HepG2 (cell line): ENCODE measurements at regions not wholly inside any gene's neighbourhood (a gene's known extent, or its start where the extent isn't known, plus 50 kb on each side); places are given as distances from the start of the nearest gene placed in this dataset.

Source experiments
- CTCF ChIP-seq: sonication (generic); formaldehyde crosslinking; IDR thresholded peaks from 2 replicates; pipeline ENCODE4 v1.5.0; 2020; ENCODE audit warnings: mild to moderate bottlenecking, missing genetic modification reagents, moderate library complexity
- POLR2AphosphoS2 ChIP-seq: IDR thresholded peaks from 2 replicates; pipeline ENCODE4 v1.6.1; 2011; ENCODE audit warnings: low read depth, low read length, improper control_type of control experiment
- TF ChIP-seq, protein P1 (sequence below): sonication (generic); formaldehyde crosslinking; IDR thresholded peaks from 2 replicates; pipeline ENCODE4 v1.8.0; 2022; ENCODE audit warnings: missing genetic modification reagents, mild to moderate bottlenecking, moderate library complexity, borderline replicate concordance
- TF ChIP-seq, protein P2 (sequence below): sonication (generic); formaldehyde crosslinking; IDR thresholded peaks from 2 replicates; pipeline ENCODE4 v1.8.1; 2023; ENCODE audit warnings: mild to moderate bottlenecking, moderate library complexity, missing genetic modification reagents

- TF ChIP-seq CTCF (CRISPR knock-in tag) (no peak), POLR2AphosphoS2 (no peak)
- TF ChIP-seq, protein P1, sequence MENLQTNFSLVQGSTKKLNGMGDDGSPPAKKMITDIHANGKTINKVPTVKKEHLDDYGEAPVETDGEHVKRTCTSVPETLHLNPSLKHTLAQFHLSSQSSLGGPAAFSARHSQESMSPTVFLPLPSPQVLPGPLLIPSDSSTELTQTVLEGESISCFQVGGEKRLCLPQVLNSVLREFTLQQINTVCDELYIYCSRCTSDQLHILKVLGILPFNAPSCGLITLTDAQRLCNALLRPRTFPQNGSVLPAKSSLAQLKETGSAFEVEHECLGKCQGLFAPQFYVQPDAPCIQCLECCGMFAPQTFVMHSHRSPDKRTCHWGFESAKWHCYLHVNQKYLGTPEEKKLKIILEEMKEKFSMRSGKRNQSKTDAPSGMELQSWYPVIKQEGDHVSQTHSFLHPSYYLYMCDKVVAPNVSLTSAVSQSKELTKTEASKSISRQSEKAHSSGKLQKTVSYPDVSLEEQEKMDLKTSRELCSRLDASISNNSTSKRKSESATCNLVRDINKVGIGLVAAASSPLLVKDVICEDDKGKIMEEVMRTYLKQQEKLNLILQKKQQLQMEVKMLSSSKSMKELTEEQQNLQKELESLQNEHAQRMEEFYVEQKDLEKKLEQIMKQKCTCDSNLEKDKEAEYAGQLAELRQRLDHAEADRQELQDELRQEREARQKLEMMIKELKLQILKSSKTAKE (CRISPR knock-in tag): no peak
- TF ChIP-seq, protein P2, sequence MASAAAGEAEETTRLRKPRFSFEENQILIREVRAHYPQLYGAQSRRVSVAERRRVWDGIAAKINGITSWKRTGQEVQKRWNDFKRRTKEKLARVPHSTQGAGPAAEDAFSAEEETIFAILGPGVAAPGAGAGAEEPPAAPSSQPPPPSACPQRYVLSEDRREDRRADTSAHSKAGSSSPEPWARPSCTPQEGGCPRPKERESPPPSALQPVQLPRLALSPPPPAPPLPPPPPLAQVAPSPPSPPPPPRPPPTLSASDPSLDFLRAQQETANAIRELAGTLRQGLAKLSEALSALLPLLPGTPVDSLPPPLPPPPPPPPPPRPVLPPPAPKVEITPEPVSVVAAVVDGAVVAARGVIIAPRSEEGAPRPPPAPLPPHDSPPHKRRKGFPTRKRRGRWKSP (CRISPR knock-in tag): no peak
Measured at GRCh38 chr6:21990577-21990976, 306.3 kb downstream of the PRL start.
